ENCODE measurements at regions not wholly inside any gene's neighbourhood (a gene's known extent, or its start where the extent isn't known, plus 50 kb on each side); places are given as distances from the start of the nearest gene placed in this dataset.

DNA sequence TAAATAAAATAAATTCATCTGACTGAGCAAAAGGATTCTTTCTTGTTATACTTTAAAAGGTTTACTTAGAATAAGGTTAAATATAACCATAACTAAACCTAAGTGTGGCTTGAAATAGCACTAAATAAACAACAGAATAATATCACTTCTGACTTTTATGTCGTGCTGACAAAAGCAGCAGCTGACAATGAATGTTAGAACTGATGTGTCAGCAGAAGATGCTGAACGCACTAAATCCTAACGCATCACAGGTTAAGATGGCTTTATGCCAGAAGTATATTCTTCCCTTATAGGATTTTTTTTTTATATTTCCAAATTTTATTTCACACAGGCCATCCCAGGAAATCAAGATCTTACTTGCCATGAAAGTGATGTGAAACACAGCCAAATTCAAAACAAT lies 558.3 kb upstream of the NBEA start:
- TF ChIP-seq, protein P1, sequence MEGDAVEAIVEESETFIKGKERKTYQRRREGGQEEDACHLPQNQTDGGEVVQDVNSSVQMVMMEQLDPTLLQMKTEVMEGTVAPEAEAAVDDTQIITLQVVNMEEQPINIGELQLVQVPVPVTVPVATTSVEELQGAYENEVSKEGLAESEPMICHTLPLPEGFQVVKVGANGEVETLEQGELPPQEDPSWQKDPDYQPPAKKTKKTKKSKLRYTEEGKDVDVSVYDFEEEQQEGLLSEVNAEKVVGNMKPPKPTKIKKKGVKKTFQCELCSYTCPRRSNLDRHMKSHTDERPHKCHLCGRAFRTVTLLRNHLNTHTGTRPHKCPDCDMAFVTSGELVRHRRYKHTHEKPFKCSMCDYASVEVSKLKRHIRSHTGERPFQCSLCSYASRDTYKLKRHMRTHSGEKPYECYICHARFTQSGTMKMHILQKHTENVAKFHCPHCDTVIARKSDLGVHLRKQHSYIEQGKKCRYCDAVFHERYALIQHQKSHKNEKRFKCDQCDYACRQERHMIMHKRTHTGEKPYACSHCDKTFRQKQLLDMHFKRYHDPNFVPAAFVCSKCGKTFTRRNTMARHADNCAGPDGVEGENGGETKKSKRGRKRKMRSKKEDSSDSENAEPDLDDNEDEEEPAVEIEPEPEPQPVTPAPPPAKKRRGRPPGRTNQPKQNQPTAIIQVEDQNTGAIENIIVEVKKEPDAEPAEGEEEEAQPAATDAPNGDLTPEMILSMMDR (IDR thresholded peaks at IDR 0.05) = no peak

DNA sequence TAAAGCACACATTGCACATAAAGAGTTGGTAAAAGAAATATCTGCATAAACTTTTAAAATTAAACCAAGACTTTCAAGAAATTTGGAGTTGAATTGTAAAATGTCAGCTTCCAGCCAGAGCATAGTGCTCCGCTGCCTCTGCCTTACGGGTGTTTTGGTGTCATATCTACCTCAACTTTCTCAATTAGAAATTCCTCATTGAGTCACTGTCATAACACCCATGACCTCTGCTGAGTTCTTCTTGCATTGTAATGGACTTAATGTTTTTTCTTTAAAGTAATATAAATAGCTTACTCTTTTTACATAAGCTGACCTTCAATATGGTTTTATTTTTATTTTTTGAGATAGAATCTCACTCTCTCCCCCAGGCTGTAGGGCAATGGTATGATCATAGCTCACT lies 551.0 kb upstream of the NBEA start:
- TF ChIP-seq, protein P1 (IDR thresholded peaks at IDR 0.05) = no peak

DNA sequence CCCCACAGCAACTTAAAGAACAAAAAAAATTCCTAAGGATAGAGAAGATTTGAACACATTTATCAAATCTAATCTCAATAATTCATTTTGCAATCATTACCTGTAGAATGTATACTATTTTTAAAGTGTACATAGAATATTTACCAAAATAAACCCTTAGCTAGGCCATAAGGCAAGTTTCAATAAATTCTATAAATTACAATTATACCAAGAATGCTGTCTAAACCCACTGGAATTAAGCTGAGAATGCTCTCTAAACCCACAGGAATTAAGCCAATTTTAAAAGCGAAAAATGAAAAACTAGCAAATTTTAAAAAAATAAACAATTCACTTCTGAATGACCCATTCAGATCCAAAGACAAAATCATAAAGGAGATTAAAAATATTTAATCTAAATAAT lies 540.4 kb upstream of the NBEA start:
- TF ChIP-seq, protein P1 (IDR thresholded peaks at IDR 0.05) = no peak

DNA sequence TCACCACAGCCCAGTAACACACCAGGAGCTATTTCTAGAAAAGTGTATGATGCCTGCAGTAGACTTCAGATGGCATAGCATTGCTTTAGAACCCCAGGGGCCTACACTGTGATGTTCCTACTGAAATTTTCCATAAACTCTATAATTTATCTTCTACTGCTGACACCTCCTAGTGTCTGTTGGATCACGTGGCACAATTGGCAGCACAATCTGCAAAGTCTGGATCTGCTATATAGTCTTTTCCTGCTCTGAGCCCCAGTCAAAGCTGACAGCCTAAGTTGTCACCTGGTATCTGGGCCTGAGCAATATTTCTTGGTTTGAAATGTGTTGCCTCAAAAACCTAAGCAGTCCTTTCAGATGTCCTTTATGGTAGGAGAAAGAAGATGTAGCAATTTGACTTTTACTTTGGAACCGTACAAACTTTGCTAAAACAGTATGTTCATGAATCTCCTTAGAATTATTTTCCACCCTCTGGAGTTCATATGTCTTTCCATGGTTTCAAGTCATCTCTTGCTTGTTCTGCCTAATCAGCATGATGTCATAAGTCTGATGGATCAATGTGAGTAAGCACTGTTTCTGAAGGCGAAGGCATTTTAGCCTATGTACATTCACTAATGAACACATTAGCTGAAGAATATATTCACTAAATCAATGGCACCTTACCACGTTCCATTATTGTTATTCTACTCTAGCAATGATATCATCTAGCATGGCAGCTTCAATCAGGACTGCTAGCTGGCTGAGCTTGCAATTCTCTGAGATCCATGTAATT lies 536.5 kb upstream of the NBEA start:
- TF ChIP-seq, protein P1 (IDR thresholded peaks at IDR 0.05) = no peak

DNA sequence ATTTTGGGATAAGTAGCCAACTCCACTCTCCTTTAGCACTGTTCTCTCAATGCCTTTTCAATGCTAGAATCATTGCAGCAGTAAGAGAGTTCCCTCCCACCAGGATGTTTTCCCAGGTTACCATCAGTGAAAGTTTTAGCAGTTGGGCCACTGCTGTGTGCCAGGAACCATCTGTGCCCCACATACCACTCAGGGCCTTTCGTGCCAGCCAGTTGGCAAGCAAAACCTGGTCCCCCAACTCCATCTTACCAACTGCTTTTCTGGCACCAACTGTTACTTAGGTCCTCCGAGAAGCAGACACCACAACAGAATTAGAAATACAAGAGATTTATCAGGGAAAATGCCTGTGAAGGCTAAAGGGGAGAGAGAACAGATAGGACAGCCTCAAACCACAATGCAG lies 533.4 kb upstream of the NBEA start:
- TF ChIP-seq, protein P1 (IDR thresholded peaks at IDR 0.05) = no peak

DNA sequence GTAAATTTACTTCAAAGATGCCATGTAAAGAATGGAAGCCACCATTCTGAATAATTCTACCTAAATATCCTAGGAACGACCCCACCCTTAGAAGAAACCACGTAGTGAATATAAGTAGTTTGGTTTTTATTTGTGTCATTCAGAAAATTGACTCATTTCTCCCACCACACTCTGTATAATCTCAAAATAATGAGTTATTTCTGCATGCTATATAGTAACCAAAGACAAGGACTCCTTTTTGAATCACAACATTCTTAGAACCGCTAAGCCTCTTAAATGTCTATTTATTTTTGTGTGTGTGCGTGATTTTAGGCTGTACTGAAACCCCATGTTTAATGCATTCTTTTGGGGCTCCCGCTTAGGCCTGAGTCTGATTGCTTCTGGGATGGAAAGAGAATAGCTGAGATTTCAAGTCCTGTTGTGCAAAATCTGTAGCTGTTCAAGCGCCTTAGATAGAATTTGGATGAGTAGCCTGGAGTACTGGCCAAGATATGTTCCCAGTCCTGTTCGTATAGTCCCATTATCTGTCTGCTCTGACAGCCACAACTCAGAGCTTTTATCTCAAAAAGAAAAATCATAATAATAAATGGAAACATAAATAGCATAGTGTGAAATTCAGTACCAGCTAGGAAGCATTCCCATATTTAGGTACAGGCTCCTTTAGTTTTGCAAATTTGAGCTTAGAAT lies 532.4 kb upstream of the NBEA start:
- TF ChIP-seq, protein P1 (IDR thresholded peaks at IDR 0.05) = no peak

DNA sequence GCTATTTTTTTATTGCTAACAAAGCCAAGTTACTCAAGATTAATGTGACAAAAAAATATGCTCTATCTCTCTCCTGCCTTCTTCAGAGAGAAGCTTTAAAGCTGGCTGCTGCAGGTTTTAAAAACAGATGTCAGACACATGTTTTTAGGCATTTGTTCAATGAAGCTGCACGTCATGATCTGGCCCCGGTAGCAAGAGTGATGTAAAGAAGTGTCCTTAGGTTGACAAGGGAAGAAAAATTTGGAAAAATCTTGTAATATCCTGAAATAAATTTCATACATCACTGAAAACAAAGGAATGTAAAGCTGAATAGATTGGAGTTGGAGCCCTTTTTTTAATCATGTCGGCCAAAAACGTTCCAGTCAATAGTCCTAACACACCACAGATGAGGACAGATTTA lies 531.4 kb upstream of the NBEA start:
- TF ChIP-seq, protein P1 (IDR thresholded peaks at IDR 0.05) = no peak
